ENCODE measurements at regions not wholly inside any gene's neighbourhood (a gene's known extent, or its start where the extent isn't known, plus 50 kb on each side); places are given as distances from the start of the nearest gene placed in this dataset.

DNA sequence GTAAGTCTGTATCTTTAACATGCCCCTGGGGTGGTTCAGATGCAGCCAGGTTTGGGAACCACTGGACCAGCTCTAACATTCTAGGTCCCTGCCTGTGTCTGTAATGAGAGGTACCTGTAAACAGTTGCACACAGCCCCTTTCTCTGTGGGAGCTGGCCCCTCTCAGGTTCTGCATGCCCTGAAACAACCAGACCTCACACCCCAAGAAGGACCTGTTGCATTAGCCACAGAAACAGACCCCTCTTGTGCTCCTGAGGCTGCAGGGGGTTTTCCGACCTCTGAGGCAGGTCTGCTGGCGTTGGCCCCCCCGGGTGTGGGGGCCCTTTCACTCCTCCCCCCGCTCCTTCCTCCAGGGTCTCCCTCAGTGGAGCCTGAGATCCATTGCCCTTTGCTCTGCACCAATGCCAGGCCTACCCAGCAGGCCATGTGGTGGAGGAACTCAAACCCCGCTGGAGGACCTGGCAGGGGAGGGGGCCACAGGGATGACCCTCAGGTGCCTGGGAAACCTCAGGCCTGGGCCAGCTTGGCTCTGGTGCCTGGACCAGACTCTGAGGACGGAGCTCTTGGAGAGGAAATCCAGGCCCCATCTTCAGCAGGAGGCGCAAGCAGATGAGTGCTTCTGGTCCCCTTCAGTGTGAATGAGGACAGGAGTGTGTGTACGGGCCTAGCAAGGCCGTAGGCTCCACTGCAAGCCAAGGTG is 61.4 kb upstream of the PJA1 start:
- 85% methylated on average over 9 of the region's 9 CpGs for WGBS
- DNase-seq (no peak), ATAC-seq (no peak)
- no peaks in the 10 kb centered on the region for H3K4me1 ChIP-seq (ENCODE audit: control insufficient read depth, insufficient read depth, low read length)
- H3K9me3 ChIP-seq (ENCODE audit: control insufficient read depth, low read length), result no peaks in the 10 kb centered on the region
- intact Hi-C loops (cut with DNase I), result loop anchor here in 1 of 4 donors (10.0 kb wide), 1 partner anchor 132 kb away; no protein-coding TSS in a partner anchor
- H3K4me3 ChIP-seq (ENCODE audit: low read length), result no peak overlapping the region
- no peaks in the 10 kb centered on the region for H3K27me3 ChIP-seq (ENCODE audit: control insufficient read depth, insufficient read depth)
- H3K27ac ChIP-seq (ENCODE audit: low read length), result no peak overlapping the region

DNA sequence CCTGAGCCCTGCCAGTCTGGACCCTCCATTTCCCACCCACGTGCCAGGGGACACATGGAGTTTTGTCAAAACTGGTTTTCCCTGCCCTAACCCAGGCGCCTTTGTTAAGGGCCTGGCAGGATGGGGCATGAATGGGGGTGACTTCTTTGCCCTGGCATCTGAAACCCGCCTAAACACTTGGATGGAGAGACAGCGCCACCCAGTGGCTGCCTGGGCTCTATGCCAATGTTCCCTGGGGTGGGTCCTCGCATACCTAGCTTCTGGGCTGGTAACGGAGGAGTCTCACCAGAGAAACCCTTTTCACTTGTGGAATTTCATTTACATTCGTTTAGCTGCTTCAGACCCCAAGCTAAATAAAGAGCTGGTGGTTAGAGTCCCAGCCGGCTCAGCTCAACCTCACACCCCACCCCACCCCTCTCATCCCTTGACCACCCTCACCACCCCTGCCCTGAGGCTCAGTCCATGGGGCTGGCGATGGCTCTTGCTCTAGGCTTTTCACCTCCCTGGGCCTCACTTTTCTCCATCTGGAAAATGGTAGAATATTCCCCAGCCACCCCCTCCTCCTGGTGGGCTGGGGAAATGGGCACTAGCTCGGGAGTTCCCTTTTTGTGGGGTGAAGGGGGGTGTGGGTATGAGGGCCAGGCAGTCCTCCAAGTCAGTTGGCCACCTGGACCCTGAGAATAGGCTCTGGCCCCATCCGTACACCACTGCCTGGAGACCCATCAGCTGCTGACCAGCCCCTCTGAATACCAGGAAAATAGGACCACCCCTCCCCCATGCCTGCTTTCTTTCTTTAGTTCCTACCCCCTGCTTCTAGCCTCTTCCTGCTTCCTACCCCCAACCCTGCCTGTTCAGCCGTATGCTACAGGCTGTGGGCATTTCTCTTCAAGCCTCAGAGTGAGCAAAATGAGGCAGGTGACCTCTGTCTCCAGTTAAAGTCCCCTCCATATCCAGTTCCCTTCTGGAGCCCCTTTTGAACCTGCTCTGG is 57.1 kb upstream of the PJA1 start:
- Histone ChIP-seq H3K9me3 (ENCODE audit: control insufficient read depth, low read length) (no peaks in the 10 kb centered on the region), H3K4me1 (ENCODE audit: control insufficient read depth, insufficient read depth, low read length) (no peaks in the 10 kb centered on the region), H3K27me3 (ENCODE audit: control insufficient read depth, insufficient read depth) (no peaks in the 10 kb centered on the region), H3K4me3 (ENCODE audit: low read length) (no peak overlapping the region), H3K27ac (ENCODE audit: low read length) (no peak overlapping the region)
- WGBS, result 19% methylated on average over 12 of the region's 12 CpGs
- peak; percentile 86 to 89 for ATAC-seq
- peak; percentile 64 to 87 (median 86) for DNase-seq
- intact Hi-C loops (cut with DNase I), result loop anchor here in 3 of 4 donors (2.0 to 10.0 kb wide), 4 partner anchors 128 to 400 kb away; partner anchors contain the start of gene EFNB1 (in 2 of the 3)

DNA sequence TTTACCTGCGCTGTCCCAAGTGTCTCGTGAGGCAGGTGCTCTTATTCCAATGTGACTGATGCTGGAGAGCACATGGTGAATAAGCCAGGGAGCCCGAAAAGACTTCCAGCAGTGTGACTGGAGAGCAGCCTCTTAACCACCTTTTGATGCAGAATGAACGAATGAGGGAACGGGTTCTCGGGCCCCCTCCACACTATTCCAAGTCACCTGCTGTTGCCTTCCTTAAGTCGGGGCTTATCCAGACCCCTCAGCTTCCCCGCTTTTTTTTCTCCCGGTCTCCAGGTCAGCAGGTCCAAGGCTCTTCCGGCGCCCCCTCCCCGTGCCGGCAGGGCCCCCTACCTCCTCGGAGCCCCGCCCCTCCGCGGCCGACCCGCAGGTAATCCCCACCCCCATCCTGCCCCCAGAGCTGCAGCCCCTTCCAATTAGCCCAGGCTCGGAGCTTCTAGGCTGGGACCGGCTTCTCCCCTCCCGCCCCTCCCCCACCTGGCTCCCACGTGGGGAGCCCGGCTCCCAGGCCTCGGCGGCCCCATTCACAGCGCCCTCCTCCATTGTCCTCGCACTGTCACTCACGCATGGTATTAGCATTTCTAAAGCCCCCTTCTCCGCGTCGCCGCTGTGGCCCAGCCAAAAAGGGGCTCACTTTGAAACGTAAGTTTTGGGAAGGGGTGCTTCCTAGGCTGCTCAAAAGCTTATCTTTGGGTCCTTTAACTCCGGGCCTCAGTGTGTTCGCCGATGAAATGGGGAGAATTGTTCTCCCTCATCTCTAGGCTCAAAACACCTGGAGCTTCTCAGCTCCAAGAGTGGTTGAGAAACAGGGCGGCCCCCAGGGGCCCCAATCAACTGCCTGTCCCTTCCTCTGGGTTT is 56.2 kb upstream of the PJA1 start:
- WGBS, result 30% methylated on average over 38 of the region's 38 CpGs
- H3K4me1 ChIP-seq (ENCODE audit: control insufficient read depth, insufficient read depth, low read length), result no peaks in the 10 kb centered on the region
- ATAC-seq, result no peak
- no peak overlapping the region for H3K27ac ChIP-seq (ENCODE audit: low read length)
- no peaks in the 10 kb centered on the region for H3K27me3 ChIP-seq (ENCODE audit: control insufficient read depth, insufficient read depth)
- DNase-seq, result no peak
- H3K9me3 ChIP-seq (ENCODE audit: control insufficient read depth, low read length), result no peaks in the 10 kb centered on the region
- H3K4me3 ChIP-seq (ENCODE audit: low read length), result no peak overlapping the region
- intact Hi-C loops (cut with DNase I), result loop anchor here in 3 of 4 donors (2.0 to 10.0 kb wide), 4 partner anchors 127 to 399 kb away; partner anchors contain the start of gene EFNB1 (in 2 of the 3)

DNA sequence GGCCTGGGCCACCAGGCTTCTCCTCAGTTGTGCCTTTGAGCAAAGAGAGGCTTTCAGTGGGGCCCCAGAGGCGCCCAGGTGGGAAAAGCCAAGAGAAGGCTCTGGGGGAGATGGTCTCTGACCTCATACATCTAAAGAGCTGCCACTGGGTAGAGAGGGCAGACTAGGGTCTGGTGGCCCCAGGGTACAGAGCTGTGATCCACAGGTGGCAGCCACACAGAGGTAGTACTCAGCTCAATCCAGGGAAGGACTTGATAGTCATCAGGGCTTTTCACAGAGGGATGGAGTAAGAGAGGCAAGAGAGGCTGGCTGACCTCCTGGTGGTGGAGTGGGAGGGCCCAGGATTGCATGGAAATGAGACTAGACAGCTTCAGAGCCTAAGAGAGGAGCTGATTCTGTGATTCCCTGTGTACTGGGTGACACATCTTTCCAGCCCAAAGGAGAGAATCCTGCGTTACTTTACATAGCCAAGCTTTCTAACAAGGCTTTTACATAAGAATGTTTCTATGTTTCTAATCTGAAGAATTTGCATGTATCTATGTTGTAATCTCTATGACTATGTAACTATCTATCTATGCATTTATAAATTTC is 53.2 kb upstream of the PJA1 start:
- no peaks in the 10 kb centered on the region for H3K4me1 ChIP-seq (ENCODE audit: control insufficient read depth, insufficient read depth, low read length)
- intact Hi-C loops (cut with DNase I), result loop anchor here in 1 of 4 donors (10.0 kb wide), 1 partner anchor 64 kb away; no protein-coding TSS in a partner anchor
- DNase-seq, result no peak
- H3K27ac ChIP-seq (ENCODE audit: low read length), result no peak overlapping the region
- no peak for ATAC-seq
- H3K27me3 ChIP-seq (ENCODE audit: control insufficient read depth, insufficient read depth), result no peaks in the 10 kb centered on the region
- H3K9me3 ChIP-seq (ENCODE audit: control insufficient read depth, low read length), result no peaks in the 10 kb centered on the region
- WGBS, result 92% methylated on average over 2 of the region's 2 CpGs
- H3K4me3 ChIP-seq (ENCODE audit: low read length), result no peak overlapping the region

DNA sequence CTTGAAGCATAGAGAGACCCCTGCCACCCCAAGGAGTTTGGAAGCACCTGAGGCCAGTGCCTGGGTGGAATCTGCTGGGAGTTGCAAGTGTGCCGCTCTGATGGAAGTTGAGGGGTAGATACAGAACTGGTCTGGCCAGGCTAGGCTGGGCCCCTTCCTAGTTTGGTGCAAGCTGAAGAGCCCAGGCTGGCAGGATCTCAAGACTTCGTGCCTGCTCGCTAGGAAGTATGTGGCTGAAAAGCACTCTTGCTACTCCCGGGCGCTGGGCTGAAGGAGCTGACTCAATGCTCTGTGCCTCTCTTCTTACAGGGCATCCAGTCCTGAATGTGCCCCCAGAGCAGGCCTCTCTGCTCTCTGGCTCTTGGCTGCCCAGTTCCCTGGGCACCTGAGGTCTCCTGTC is 51.7 kb upstream of the PJA1 start:
- Histone ChIP-seq H3K4me1 (ENCODE audit: control insufficient read depth, insufficient read depth, low read length) (no peaks in the 10 kb centered on the region), H3K27me3 (ENCODE audit: control insufficient read depth, insufficient read depth) (no peaks in the 10 kb centered on the region), H3K4me3 (ENCODE audit: low read length) (no peak overlapping the region), H3K9me3 (ENCODE audit: control insufficient read depth, low read length) (no peaks in the 10 kb centered on the region), H3K27ac (ENCODE audit: low read length) (no peak overlapping the region)
- intact Hi-C loops (cut with DNase I), result loop anchor here in 1 of 4 donors (10.0 kb wide), 1 partner anchor 62 kb away; no protein-coding TSS in a partner anchor
- DNase-seq (peak in 1 of 3 donors; percentile 53), ATAC-seq (no peak)
- WGBS, result 54% methylated on average over 5 of the region's 5 CpGs

DNA sequence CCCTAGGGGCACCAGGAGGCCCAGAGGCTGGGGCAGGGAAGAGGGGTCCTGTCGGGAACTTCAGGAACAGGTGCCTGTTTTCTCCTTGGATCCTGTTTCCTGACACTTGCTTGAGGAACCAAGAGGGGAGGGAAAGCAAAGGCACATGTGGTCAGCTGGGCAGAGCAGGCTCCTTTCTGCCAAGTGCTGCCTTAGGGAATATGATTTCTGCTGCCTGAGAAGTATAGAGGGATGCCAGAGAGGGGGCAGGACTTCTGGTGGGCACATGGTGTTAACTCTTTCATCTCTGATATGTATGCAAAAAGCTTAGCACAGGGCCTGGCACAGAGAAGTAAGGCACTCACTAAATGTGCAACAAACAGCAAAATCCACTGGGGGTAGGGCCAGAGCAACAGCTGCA is 51.2 kb upstream of the PJA1 start:
- DNase-seq (no peak), ATAC-seq (no peak)
- no peaks in the 10 kb centered on the region for H3K27me3 ChIP-seq (ENCODE audit: control insufficient read depth, insufficient read depth)
- H3K4me1 ChIP-seq (ENCODE audit: control insufficient read depth, insufficient read depth, low read length), result no peaks in the 10 kb centered on the region
- H3K9me3 ChIP-seq (ENCODE audit: control insufficient read depth, low read length), result no peaks in the 10 kb centered on the region
- H3K4me3 ChIP-seq (ENCODE audit: low read length), result no peak overlapping the region
- H3K27ac ChIP-seq (ENCODE audit: low read length), result no peak overlapping the region
- intact Hi-C loops (cut with DNase I), result loop anchor here in 1 of 4 donors (10.0 kb wide), 1 partner anchor 62 kb away; no protein-coding TSS in a partner anchor
- whole genome bisulfite sequencing, result 39% methylated on average over 1 of the region's 1 CpG

DNA sequence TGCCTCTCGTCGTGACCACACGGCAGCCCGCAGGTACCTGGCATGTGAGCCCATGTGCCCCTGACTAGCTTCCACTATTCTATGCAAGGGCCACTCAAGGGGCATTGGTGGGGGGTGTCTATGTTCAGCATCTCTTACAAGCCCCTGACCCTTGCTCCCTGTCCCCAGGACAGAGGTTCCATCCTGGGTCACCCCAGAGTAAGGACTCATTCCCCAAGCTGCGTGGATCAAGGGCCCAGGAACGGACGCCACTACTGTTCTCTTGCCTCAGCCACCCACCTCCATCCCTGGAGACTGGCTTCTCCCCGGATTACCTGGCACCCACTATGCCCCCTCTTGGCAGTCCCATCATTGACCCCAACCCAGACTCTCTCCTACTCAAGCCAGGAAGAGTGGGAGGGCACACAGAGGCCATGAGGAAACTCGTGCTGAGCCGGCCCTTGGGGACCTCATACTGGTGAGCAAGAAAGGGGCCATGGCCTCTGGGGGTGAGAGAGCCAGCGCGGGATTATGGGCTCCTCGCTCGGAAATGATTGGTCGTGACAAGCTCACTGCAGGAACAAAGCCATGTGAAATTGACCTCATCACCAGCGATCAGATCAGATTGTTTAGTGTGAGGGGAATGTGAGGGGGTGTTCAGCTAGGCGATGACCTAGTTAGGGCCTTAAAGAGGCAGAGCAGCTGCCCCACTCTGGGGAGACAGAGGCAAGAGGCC is 50.1 kb upstream of the PJA1 start:
- no peaks in the 10 kb centered on the region for H3K27me3 ChIP-seq (ENCODE audit: control insufficient read depth, insufficient read depth)
- no peak for DNase-seq
- H3K4me1 ChIP-seq (ENCODE audit: control insufficient read depth, insufficient read depth, low read length), result peaks cover 2% of the 10 kb centered on the region
- H3K4me3 ChIP-seq (ENCODE audit: low read length), result no peak overlapping the region
- H3K9me3 ChIP-seq (ENCODE audit: control insufficient read depth, low read length), result no peaks in the 10 kb centered on the region
- WGBS, result 77% methylated on average over 17 of the region's 17 CpGs
- ATAC-seq, result no peak
- H3K27ac ChIP-seq (ENCODE audit: low read length), result no peak overlapping the region
- intact Hi-C loops (cut with DNase I), result loop anchor here in 1 of 4 donors (10.0 kb wide), 1 partner anchor 61 kb away; no protein-coding TSS in a partner anchor
